NB4 (cell line): ENCODE measurements at regions not wholly inside any gene's neighbourhood (a gene's known extent, or its start where the extent isn't known, plus 50 kb on each side); places are given as distances from the start of the nearest gene placed in this dataset.

Experiments used
- DNase-seq: peaks from one replicate; pipeline ENCODE4 v3.0.0; 2010; ENCODE audit warnings: low read depth
- H3K4me3 ChIP-seq: one replicate; pipeline ENCODE4 v1.5.1; 2011; ENCODE audit warnings: mild to moderate bottlenecking, low read depth, low read length, moderate library complexity
- CTCF ChIP-seq: IDR thresholded peaks from one replicate; pipeline ENCODE4 v1.5.1; 2012; ENCODE audit warnings: low read depth, low read length
- MAX ChIP-seq: IDR thresholded peaks from 2 replicates; pipeline ENCODE4 v1.6.1; 2011; ENCODE audit warnings: low read depth, low read length
- MYC ChIP-seq: IDR thresholded peaks from 2 replicates; pipeline ENCODE4 v1.6.1; 2011; ENCODE audit warnings: low read depth, low read length
- POLR2A ChIP-seq: IDR thresholded peaks from 2 replicates; pipeline ENCODE4 v1.6.1; 2011; ENCODE audit warnings: mild to moderate bottlenecking; ENCODE audit not compliant: insufficient read length; ENCODE audit errors: extremely low read depth

GRCh38 chr4:32128549-32128948, 1408.4 kb downstream of the PCDH7 start:
- H3K4me3 ChIP-seq: no peak overlapping the region
- DNase-seq: no peak
- TF ChIP-seq POLR2A (no peak), MAX (no peak), CTCF (no peak), MYC (no peak)

GRCh38 chr4:32129967-32130366, 1409.8 kb downstream of the PCDH7 start:
- H3K4me3 ChIP-seq: no peak overlapping the region
- no peak for TF ChIP-seq POLR2A
- no peak for TF ChIP-seq CTCF
- no peak for TF ChIP-seq MAX
- TF ChIP-seq MYC: no peak
- DNase-seq: no peak

GRCh38 chr4:32133141-32133540, 1413.0 kb downstream of the PCDH7 start:
- TF ChIP-seq MYC (no peak), CTCF (no peak), MAX (no peak), POLR2A (no peak)
- no peak overlapping the region for H3K4me3 ChIP-seq
- no peak for DNase-seq

GRCh38 chr4:32133734-32134133, 1413.6 kb downstream of the PCDH7 start:
- DNase-seq: no peak
- no peak overlapping the region for H3K4me3 ChIP-seq
- TF ChIP-seq MAX: no peak
- TF ChIP-seq MYC: no peak
- TF ChIP-seq POLR2A: no peak
- no peak for TF ChIP-seq CTCF

GRCh38 chr4:32135642-32136041, 1415.5 kb downstream of the PCDH7 start:
- no peak overlapping the region for H3K4me3 ChIP-seq
- no peak for TF ChIP-seq CTCF
- no peak for TF ChIP-seq POLR2A
- TF ChIP-seq MAX: no peak
- no peak for TF ChIP-seq MYC
- DNase-seq: no peak
